Body of pancreas (tissue), 4 donors: ENCODE measurements at regions not wholly inside any gene's neighbourhood (a gene's known extent, or its start where the extent isn't known, plus 50 kb on each side); places are given as distances from the start of the nearest gene placed in this dataset.

Source experiments
- ATAC-seq: fragments of 150-250 bp; one replicate; pipeline ENCODE4 v1.9.1; 2016
- DNase-seq, 4 donors: peaks; one replicate each; pipeline ENCODE4 v3.0.0-alpha.2; 2019
- H3K27ac ChIP-seq, 4 donors: fragments of 200-600 bp; sonication (generic); 1 replicate in 3 of 4; 2 replicates in 1 of 4; pipeline versions ENCODE4 v1.5.1 to v1.6.1; 2016 to 2019; ENCODE audit warnings: mild to moderate bottlenecking in 1 of 4, mixed read lengths in 1 of 4, moderate library complexity in 1 of 4
- H3K27me3 ChIP-seq, 2 donors: fragments of 200-600 bp; sonication (generic); one replicate each; pipeline ENCODE4 v1.6.0; 2016; ENCODE audit warnings: mild to moderate bottlenecking in 1 of 2
- H3K36me3 ChIP-seq, 2 donors: fragments of 200-600 bp; sonication (generic); replicated peaks in 1 of 2; 2 replicates each; pipeline ENCODE4 v1.5.1; 2016; ENCODE audit warnings: low read depth in 2 of 2; ENCODE audit not compliant: insufficient read depth in 1 of 2
- H3K4me1 ChIP-seq: fragments of 200-600 bp; sonication (generic); one replicate; pipeline ENCODE4 v1.6.0; 2016
- H3K4me3 ChIP-seq, 2 donors: fragments of 200-600 bp; sonication (generic); 1 replicate in 1 of 2; 2 replicates in 1 of 2; pipeline ENCODE4 v1.5.1; 2016 to 2019
- H3K9me3 ChIP-seq, 3 donors: fragments of 200-600 bp; sonication (generic); 1 replicate in 2 of 3; 2 replicates in 1 of 3; pipeline ENCODE4 v1.5.1; 2016
- POLR2A ChIP-seq, 3 donors: fragments of 450-650 bp; IDR thresholded peaks; one replicate each; pipeline ENCODE4 v1.6.1; 2016; ENCODE audit warnings: antibody characterized with exemption in 3 of 3, mild to moderate bottlenecking in 2 of 3
- WGBS, 2 donors: methylation state at CpG; one replicate each; pipeline ENCODE4 v1.1.5; 2017; 5-methylcytosine and 5-hydroxymethylcytosine counted together
- intact Hi-C: fragments of 100-400 bp; cut with DNase I; formaldehyde crosslinking; loops from one replicate; pipeline ENCODE4 v1.15.1; 2023
- TF ChIP-seq, protein P1 (sequence below), 7 experiments: fragments of 450-650 bp in 4 of 7; fragments of 200-600 bp in 3 of 7; sonication (generic) in 3 of 7; IDR thresholded peaks; one replicate each; pipeline ENCODE4 v1.5.1; 2016 to 2019; ENCODE audit warnings: antibody characterized with exemption in 7 of 7

DNA sequence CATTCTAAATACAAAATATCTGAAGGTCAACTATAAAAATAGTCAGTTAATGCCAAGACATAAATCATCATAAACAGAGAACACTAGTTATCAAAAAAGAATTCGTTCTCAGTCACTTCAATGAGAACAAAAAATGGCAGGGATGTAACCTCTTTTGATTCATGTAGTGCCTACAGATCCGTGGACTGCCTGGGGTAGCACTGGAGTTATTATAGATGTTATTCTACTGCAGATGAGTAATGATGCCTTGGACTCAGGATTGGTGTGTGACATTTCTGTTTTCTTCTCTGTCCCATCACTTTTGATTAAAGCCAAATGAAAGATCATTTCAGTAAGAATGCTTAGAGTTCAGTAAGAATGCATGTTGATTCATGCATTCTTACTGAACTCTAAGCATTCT lies 440.4 kb downstream of the FAM133A start:
- Histone ChIP-seq H3K36me3 (no peaks in the 10 kb centered on the region), H3K4me3 (no peak overlapping the region), H3K27me3 (no peaks in the 10 kb centered on the region), H3K9me3 (no peaks in the 10 kb centered on the region), H3K27ac (no peak overlapping the region), H3K4me1 (no peaks in the 10 kb centered on the region)
- intact Hi-C loops, result no loop called here
- WGBS, 2 donors, result 60 to 76% methylated on average over 2 of the region's 2 CpGs
- DNase-seq, result no peak
- no peak for ATAC-seq
- TF ChIP-seq, protein P1, sequence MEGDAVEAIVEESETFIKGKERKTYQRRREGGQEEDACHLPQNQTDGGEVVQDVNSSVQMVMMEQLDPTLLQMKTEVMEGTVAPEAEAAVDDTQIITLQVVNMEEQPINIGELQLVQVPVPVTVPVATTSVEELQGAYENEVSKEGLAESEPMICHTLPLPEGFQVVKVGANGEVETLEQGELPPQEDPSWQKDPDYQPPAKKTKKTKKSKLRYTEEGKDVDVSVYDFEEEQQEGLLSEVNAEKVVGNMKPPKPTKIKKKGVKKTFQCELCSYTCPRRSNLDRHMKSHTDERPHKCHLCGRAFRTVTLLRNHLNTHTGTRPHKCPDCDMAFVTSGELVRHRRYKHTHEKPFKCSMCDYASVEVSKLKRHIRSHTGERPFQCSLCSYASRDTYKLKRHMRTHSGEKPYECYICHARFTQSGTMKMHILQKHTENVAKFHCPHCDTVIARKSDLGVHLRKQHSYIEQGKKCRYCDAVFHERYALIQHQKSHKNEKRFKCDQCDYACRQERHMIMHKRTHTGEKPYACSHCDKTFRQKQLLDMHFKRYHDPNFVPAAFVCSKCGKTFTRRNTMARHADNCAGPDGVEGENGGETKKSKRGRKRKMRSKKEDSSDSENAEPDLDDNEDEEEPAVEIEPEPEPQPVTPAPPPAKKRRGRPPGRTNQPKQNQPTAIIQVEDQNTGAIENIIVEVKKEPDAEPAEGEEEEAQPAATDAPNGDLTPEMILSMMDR (IDR thresholded peaks at IDR 0.05), result no peak
- TF ChIP-seq POLR2A (IDR thresholded peaks at IDR 0.05), result no peak

DNA sequence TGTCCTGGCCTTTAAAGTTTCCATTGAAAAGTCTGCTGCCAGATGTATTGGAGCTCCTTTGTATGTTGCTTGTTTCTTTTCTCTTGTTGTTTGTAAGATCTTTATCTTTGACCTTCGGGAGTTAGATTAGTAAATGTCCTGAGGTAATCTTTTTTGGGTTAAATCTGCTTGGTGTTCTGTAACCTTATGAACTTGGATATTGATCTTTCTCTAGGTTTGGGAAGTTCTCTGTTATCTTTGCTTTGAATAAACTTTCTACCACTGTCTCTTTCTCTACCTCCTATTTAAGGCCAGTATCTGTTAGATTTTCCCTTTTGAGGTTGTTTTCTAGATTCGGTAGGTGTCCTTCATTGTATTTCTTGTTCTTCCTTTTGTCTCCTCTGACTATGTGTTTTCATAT lies 447.8 kb downstream of the FAM133A start:
- Histone ChIP-seq H3K9me3 (no peaks in the 10 kb centered on the region), H3K27ac (no peak overlapping the region), H3K4me3 (no peak overlapping the region), H3K36me3 (no peaks in the 10 kb centered on the region), H3K4me1 (no peaks in the 10 kb centered on the region), H3K27me3 (no peaks in the 10 kb centered on the region)
- TF ChIP-seq POLR2A (IDR thresholded peaks at IDR 0.05), result no peak
- TF ChIP-seq, protein P1 (IDR thresholded peaks at IDR 0.05), result no peak
- intact Hi-C loops, result no loop called here
- ATAC-seq (no peak), DNase-seq (no peak)
- 36 to 46% methylated on average over 2 of the region's 2 CpGs for WGBS, 2 donors

DNA sequence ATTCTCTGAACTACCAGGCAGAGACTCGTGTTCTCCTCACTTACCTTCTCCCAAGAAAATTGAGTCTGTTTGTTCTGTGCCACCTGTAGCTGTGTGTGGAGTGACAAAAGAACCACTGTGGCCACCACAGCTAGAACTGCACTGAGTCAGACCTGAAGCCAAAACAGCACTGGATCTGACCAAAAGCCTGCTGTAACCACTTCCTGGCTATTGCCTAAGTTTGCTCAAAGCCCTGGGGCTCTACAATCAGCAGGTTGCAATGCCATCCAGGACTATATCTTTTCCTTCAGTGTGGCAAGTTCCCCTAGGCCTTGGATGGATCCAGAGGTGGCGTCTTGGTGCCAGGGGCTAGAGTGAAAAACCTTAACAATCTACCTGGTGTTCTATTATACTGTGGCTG lies 449.1 kb downstream of the FAM133A start:
- TF ChIP-seq POLR2A (IDR thresholded peaks at IDR 0.05), result no peak
- TF ChIP-seq, protein P1 (IDR thresholded peaks at IDR 0.05), result no peak
- no peaks in the 10 kb centered on the region for H3K9me3 ChIP-seq
- DNase-seq, result no peak
- no peaks in the 10 kb centered on the region for H3K27me3 ChIP-seq
- no peak for ATAC-seq
- intact Hi-C loops, result no loop called here
- H3K36me3 ChIP-seq, result no peaks in the 10 kb centered on the region
- WGBS, 2 donors, result 81 to 83% methylated on average over 1 to 2 of the region's 2 CpGs
- H3K4me3 ChIP-seq, result no peak overlapping the region
- no peak overlapping the region for H3K27ac ChIP-seq
- no peaks in the 10 kb centered on the region for H3K4me1 ChIP-seq

DNA sequence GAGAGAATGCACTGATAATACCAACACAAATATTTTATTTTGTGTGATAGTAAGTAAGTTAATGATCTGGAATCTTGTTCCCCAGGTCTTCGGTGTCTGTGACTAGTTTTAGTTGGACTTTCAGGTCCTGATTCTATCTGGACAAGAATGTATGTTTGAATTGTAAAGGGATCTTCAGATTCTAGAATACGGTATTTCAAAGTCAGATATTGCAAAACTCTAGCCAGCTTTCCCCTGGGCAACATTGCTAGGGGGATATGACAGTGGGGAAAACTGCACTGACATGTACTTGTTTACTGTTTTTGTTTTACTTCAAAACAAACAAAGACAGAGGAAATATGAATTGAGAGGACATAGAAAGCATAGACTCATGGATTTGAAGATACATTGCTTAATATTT lies 489.0 kb downstream of the FAM133A start:
- H3K36me3 ChIP-seq, result no peaks in the 10 kb centered on the region
- H3K4me3 ChIP-seq, result no peak overlapping the region
- no peak for TF ChIP-seq POLR2A (IDR thresholded peaks at IDR 0.05)
- TF ChIP-seq, protein P1 (IDR thresholded peaks at IDR 0.05), result no peak
- no peaks in the 10 kb centered on the region for H3K27me3 ChIP-seq
- WGBS, 2 donors, result 75 to 81% methylated on average over 2 of the region's 2 CpGs
- no peaks in the 10 kb centered on the region for H3K4me1 ChIP-seq
- no peak overlapping the region for H3K27ac ChIP-seq
- no peaks in the 10 kb centered on the region for H3K9me3 ChIP-seq
- intact Hi-C loops, result no loop called here
- no peak for ATAC-seq
- DNase-seq, result no peak

GRCh38 chrX:94178145-94178788 lies 504.3 kb downstream of the FAM133A start:
- H3K4me3 ChIP-seq, result no peak overlapping the region
- no peak for DNase-seq
- no peak overlapping the region for H3K27ac ChIP-seq
- no peaks in the 10 kb centered on the region for H3K36me3 ChIP-seq
- intact Hi-C loops, result no loop called here
- H3K9me3 ChIP-seq, result no peaks in the 10 kb centered on the region
- TF ChIP-seq POLR2A (IDR thresholded peaks at IDR 0.05), result no peak
- TF ChIP-seq, protein P1 (IDR thresholded peaks at IDR 0.05), result no peak
- no peaks in the 10 kb centered on the region for H3K4me1 ChIP-seq
- ATAC-seq, result no peak
- 55 to 59% methylated on average over 8 to 9 of the region's 9 CpGs for WGBS, 2 donors
- no peaks in the 10 kb centered on the region for H3K27me3 ChIP-seq
